ENCODE measurements at regions not wholly inside any gene's neighbourhood (a gene's known extent, or its start where the extent isn't known, plus 50 kb on each side); places are given as distances from the start of the nearest gene placed in this dataset.
"Not testable (repeated sequence)": the region's sequence is repeated elsewhere in the genome, so short reads cannot be mapped to it uniquely, and the experiment has no call there.

DNA sequence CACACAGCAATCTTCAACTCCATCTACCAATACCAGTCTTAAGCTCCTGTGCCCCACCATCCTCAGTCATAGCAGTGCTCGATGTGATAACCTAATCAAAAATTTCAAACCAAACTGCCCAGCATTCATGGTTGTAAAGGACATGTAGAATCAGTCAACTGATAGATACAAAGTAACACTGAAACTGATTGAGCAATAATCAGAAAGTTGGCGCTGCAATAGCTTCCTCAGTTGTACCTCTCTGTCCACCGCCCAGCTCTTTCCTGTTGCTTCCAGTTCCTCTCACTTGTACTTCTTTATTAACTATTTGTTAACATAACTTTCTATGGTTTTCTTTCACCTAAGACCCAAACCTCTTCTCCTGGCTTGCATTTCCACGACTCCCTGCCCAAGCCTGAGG, 745.7 kb downstream of the PDCD6IP start:
- DNase-seq = no peak

DNA sequence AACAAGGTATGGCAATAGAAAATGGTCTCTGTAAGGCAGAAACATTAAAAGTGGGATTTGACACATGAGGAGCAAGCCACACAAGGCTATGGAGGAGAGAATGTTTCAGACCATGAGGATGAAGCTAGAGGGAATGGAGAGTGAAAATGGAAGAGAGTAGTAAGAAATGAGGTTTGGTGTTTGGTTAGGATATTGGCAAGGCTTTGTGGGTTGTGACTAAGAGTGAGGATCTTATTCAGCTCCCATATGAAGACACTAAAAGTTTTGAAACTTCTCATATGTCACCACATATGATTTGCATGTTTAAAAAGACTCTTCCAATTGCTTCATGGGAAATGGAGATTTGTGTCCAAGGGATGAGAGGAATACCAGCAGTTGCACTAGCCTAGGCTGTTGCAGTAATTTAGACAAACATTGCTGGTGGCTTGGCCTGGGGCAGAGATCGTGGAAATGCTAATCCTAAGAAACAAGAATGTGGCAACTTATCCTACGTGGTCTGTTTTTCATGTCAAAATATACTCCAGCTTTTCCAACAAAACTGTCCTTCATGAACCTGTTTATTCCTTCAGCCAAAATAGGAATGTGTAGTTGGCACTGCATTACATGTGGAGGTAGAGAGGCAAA, 749.0 kb downstream of the PDCD6IP start:
- DNase-seq = no peak

DNA sequence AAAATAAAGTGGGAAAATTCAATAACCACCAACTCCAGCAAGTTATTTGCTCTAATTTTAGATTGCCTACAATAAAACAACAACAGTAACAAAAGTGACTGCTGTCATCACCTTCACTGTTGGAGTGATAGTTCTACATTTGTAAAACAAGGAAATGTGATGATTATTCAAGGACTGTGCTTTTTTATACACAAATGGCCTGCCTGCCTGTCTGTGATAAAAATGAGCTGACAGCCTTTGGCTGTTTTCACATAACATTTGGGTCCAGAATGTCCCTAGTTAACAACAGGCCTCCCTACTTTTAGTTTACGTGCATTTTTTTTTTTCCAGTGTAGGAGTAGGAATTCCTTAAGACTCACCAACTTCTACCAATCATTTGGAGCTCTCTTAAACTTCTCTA, 768.8 kb downstream of the PDCD6IP start:
- no peak for DNase-seq

DNA sequence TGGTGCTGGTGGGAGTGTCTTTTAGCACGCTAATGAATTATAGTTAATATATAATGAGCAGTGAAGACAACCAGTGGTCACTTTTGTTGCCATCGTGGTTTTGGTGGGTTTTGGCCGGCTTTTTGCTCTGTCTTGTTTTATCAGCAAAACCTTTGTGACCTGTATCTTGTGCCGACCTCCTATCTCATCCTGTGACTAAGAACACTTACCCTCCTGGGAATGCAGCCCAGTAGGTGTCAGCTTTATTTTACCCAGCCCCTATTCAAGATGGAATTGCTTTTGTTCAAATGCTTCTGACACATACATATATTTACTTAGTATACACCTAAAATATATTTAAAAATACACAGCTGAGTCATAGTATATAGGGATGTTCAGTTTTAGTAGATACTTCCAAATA, 770.3 kb downstream of the PDCD6IP start:
- no peak for DNase-seq

DNA sequence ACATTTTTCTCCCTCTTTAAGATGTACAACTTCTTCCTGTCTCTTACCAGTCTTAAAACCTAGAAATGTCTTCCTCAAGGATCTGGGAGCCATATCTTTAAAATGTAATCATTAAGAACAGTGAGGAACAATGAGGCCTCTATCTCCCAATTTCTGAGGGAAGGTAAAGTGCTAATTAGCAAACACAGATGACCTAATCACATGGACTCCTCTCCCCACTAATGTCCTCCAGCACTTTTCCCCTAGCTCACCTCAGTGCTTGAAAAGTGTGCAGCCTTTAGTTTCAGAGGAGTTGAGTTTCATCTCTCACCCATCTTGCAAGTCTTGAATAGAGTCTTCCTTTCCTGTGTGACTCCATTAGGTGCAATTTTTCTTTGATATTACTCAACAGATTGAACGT, 771.0 kb downstream of the PDCD6IP start:
- no peak for DNase-seq

DNA sequence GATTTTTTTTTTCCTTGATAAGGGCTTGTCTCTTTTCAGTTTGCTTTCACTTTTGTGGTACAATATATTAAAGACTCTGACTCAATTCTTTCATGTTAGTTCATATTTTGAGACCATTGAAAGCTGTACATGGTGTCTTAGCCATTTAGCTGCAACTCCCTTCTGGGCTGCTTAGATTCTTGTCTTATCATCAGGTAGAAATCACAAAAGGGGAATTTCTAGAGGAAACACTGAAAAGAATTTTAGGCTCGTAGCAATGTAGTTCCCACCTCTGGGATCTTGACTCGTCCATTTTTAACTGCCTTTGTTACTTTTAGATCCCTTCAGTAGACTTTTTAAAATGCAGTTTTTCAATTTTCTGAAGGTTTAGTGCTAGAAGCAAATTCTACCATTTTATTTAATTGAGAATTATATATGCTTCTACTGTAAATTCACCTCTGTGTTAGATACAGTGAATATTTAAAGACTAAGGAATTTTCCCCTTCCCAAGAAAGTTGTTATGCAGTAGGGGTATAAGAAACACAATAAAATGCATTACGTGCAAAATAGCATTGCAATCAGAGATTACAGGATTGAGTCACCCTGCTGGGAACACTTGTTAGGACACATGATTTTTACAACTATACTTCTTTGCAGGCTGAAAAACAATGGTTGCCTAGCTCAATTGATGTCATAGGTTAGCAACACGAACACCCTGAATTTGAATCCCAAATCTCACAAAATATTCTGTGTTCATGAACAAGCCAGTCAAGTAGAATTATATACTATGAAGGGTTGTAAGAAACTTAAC, 772.7 kb downstream of the PDCD6IP start:
- no peak for DNase-seq

DNA sequence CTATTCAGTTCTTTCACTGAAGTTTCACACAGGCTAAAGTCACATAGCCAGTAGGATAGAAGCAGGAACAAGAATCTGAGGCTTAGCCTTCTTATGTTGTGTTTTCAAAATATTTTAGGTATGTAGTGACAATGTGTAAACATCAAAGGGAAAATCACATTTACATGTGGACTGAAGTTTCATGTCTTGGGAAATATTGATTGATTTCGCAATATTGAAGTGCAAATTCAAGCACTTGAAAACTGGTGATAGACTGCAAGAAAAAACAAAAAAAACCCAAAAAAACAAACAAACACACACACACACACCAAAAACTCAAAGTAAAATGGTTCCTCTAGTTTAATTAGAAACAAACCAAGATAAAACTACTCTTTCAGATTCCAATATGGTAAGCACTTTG, 773.3 kb downstream of the PDCD6IP start:
- no peak for DNase-seq

DNA sequence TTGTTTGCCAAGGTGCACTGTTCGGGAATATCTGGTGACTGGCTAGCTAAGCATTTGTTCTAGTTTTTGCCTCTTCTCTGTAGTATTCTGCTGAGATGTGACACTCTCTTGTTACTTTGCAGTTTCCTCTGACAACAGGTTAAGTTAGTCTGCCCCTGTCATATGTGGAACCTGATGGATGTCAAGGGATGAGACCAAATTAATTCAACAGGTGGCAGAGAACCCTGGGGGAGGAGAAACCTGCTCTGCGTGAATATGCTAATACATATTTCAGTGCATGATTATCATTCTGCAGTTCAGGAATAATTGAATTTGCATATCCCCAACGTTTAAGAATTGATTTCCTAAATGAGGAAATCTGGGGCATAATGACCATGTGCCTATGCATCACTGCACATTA, 777.3 kb downstream of the PDCD6IP start:
- no peak for DNase-seq

DNA sequence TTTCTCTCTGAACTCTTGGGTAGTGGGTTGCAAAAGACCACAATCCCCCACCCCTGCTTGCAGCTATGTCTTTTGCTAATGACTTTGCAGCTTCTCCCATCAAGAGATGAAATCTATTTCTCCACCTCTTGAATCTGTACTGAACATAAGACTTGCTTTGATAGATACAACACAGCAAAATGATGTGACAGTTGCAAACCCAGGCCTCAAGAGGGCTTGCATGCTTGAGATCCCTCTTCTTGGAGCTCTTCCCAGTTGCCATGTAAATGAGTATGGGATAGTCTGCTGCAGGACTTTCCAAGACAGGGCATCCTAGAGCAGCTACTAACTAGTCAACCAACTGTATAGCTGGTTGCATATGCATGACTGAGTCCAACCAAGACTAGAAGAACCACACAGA, 783.6 kb downstream of the PDCD6IP start:
- DNase-seq = no peak

DNA sequence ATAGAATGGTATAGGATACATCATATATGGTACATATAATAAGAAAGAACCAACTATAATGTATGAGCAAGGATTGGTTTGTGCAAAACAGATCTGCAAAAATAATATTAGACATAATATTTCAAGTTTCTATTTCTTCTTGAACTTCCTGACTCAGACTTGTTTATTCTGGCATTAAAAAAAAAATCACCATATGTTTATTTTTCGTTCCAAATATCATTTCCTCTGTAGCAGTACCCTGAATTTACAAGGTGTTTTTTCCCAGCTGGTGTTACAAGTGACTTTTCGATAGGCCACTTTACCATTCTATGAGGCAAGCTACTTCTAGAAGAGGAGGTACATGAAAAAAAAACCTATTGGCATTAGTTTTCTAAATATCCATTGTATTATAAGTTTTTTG, 785.0 kb downstream of the PDCD6IP start:
- no peak for DNase-seq

DNA sequence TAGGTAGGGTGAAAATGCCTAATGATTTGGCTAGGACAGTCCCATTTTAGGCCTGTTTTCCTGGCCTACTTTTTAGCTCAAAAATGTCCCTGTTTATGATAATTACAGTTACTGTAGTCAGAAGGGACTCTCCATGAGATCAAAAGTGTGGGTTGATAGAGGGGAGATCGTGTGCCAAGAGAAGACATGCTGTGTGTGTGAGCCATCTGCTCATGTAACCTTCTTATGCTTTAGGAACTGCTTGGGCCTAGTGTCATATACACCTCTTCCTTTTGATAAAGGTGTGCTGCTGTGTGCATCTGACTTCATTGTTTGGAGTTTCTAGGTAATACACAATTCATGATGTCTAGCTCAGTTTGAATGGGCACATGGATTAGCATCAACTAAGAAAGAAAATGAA, 786.5 kb downstream of the PDCD6IP start:
- no peak for DNase-seq

DNA sequence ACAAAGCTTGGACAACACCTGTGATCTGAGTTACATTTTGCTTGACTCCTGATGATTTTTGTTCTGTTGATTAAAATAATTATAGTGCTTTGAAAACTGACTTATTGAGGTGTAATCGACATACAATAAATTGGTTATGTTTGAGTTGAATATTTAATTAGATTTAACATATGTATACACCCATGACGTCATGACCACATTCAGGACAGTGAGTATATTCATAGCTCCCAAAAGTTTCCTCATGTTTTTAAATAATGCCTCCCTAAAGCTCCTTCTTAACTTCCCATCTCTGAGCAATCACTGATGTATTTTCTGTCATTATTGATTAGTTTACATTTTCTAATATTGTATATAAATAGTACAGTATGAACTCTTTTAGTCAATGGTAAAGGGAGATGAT, 801.2 kb downstream of the PDCD6IP start:
- DNase-seq = no peak

DNA sequence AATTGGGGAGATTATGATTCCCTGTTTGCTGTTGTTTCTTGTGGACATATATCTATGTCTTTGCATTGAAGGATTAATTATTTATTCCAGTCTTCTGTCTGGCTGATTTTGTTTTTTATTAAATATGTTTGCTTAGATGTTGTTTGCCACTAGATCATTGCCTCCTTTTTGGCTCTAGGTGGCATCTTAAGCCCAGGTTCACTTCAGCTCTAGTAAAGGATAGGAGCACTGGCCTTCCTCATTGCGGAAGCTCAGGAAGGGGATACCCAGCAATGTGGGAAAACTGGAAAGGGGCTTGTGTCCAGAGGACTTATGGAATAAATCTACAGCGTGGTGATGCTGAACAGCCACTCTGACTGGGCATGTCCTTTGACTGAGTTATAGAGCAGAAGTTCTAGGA, 821.6 kb downstream of the PDCD6IP start:
- DNase-seq = no peak

DNA sequence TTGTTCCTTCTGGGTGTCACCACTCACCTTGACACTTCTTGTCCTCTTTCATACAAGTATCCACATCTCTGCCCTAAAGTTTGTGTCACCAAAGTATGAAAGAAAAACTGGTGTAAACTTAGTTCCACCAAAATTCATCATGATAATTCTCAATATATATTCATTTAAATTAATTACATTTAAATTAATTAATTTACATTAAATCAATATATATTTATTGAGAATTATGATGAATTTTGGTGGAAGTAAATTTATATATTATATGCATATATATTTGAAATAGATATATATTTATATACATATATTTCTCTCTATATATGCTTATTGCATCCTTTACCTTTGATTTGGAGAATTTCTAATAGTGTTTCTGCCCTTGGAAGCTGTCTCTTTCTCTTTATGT, 828.3 kb downstream of the PDCD6IP start:
- no peak for DNase-seq

DNA sequence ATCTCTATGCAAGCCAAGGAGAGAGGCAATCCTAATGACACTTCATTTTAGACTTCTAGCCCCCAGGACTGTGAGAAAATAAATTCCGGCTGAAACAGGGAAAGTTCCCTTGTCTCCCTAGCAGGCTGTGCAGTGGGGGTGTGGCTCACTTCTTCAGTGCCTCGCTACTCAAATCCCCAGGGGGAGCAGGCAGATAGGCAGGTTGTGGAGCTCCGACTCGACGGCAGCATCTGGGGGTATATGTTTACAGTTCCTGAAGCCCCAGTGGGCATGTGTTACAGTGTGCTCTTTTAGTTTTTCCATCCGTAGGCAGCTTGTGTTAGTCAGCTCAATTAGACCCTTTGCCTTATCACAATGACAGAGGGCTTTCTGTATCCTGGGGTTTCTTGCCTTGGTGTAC, 836.5 kb downstream of the PDCD6IP start:
- DNase-seq = no peak

DNA sequence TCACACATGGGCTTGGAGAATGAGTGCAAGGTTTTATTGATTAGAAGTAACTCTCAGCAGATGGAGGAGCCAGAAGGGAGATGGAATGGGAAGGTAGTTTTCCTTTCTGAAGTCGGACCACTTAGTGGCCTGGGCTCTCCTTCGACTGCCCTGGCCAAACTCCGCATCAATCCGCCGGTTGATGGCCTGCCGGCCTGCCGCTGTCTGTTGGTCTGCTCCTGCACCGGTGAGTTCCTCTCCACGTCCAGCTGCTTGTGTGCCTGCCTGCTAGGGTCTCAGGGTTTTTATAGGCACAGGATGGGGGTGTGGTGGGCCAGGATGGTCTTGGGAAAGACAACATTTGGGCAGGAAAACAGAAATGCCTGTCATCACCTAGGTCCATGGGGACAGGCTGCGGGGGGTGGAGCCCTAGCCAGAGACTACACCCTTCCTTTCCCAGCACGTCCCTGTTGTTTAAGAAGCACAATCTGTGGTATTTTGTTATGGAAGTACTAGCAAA, 837.0 kb downstream of the PDCD6IP start:
- no peak for DNase-seq

DNA sequence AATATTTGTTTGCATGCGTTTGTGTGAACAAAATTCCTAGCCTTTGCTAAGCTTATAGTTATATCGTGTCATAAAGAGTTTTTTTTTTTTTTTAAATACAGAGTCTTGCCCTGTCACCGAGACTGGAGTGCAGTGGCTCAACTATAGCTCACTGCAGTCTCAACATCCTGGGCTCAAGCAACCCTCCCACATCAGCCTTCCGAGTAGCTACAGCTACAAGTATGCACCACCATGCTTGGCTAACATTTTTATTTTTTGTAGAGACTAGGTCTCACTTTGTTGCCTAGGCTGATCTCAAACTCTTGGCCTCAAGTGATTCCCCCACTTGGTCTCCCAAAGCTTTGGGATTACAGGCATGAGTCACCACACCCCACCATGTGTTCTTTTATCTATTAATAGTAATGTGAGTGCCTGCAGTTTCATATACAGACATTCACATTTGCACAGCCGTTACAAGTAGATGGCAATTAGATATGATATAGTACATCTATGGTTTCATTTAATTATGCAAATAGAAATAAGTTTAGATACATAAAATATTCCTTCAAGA, 848.6 kb downstream of the PDCD6IP start:
- no peak for DNase-seq

DNA sequence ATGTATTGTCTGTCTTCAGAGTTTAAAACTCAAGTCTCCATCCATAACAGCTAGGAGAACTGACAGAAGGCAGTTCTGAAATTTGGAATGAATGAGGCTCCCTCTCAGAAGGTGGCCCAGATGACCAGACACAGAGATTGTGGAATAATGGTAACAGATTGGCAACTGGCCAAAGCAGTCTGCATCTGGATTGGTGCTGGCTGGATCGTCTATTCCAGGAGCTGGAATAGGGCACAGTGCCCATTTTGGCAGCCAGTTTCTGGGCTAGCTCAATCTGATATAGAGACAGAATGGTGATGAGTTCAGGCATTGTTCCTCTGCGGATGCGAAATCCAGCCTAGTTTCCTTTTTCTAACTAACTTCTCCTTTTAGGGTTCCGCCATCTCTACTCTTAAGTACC, 851.7 kb downstream of the PDCD6IP start:
- no peak for DNase-seq

DNA sequence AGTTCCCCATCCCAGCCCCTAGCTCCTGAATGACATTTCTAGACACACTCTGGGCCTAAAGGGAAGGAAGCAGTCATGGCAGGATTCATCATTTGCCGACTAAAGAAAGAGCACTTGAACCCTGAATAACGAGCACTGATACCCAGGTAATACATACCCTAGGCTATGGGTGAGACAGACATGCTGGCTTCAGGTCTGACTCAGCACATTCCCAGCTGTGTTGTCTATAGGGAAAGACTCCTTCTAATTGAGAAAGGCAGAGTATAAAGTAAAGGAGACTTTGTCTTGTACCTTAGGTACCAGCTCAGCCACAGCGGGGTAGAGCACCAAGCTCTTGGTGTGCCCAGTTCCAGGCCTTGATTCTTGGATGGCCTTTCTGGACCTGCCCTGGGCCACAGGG, 870.5 kb downstream of the PDCD6IP start:
- no peak for DNase-seq

DNA sequence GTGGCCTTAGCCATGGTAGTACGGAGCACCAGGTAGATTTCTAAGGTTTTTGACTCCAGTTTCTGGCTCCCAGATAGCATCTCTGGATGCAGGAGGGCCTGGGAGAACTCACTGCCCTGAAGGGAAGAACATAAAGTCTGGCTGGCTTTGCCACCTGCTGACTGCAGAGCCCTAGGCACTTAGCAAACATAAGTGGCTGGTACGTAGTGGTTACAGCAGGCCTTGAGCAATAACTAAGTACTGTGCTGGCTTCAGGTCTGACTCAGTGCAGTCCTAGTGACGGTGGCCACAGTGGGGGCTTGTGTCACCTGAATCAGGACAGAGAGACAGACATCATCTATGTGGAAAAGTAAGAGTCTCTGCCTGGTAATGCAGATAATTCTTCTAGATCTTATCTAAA, 871.1 kb downstream of the PDCD6IP start:
- no peak for DNase-seq

DNA sequence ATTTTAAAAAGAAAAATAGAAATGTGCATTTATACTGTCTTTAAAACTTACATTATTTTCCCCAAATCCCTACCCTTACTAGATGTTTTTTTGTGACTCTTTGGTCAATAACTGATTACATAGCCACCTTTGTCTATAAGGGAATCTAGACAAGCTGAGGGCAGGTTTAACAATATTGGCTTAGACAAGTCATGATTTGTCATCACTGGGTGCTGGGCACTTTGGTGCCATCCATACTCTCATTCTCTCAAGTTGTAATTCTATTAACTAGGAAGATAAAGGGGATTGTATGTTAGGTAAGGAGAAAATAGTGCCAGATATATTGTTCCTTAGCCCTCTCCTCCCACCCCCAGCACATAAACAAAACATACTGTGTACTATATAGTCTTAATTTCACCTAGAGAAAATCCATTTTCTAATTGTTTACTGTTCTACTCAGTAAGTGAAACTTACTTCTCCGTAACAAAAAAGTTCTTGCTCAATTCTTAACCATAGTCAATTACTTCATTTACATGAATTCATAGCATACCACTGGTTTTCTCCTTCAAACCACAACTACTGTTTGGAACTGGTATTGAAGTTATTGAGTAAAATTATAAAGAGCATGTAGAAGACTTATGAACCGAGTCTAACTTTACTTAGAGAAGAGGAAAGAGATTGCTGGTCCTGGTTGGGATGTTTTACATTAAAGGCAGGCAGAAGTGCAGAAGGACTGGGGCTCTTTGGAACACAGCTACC, 877.1 kb downstream of the PDCD6IP start:
- DNase-seq = no peak

DNA sequence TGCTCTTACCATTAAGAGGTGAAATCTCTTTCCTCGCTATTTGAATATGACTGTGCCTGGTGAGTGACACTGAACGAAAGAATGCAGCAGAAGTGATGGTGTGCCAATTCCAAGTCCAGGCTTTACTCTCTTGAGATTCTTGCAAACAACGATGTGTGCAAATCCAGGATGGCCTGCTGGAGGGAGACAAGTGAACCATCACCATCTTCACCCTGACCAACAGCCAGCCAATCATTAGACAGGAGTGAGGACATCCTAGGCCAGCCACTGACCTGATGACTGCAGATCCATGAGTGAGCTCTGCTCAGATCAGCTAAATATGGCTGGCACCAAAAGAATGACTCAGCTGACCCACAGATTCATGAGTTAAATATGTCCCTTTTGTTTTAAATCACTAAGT, 878.0 kb downstream of the PDCD6IP start:
- no peak for DNase-seq

DNA sequence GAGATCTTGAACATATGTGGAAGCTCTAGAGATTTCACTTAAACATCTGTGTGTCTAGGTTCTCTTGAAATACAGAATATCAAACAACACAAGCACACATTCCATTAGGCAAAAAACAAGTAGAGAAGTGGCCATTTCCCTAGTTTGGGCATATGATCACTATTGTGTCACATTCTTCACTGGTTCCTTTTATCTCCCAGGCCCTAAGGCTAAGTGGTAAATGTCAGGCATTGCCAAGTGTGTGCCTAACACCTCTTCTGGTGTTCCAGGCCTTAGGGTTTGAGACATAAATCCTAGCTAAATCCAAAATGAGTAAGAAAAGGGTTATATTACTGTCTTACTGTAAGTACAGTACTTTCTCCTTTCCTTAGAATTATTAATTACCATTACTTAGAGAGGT, 880.1 kb downstream of the PDCD6IP start:
- DNase-seq = no peak

DNA sequence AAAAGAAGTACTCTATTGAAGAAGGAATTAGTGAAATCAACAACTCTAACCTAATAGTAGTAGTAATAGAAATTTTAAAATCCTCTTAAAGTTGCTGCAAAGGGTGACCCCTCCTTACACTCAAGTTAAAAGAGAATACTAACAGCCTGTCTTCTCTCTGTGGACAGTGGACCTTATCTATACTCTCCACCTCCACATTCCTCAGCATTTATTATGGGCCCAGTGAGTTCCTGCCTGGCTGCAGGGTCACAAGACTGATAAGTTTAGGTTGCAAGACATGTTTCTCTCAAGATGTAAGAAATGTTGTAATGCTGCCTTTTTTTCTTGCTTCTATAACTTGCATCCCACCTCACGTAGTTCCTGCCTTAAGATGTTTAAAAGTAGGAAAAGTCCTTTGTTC, 880.6 kb downstream of the PDCD6IP start:
- not testable (repeated sequence) for DNase-seq

All from AML-193 (cell line).